GM18858 (cell line): ENCODE measurements at regions not wholly inside any gene's neighbourhood (a gene's known extent, or its start where the extent isn't known, plus 50 kb on each side); places are given as distances from the start of the nearest gene placed in this dataset.

Source experiments
- ATAC-seq: cut with Tn5 transposase; IDR thresholded peaks from one replicate; pipeline ENCODE4 v1.9.1; 2021; ENCODE audit not compliant: unreplicated experiment

- ATAC-seq: peak; percentile 85
Measured at GRCh38 chr2:128623776-128624761, 305.4 kb upstream of the HS6ST1 start.

DNA sequence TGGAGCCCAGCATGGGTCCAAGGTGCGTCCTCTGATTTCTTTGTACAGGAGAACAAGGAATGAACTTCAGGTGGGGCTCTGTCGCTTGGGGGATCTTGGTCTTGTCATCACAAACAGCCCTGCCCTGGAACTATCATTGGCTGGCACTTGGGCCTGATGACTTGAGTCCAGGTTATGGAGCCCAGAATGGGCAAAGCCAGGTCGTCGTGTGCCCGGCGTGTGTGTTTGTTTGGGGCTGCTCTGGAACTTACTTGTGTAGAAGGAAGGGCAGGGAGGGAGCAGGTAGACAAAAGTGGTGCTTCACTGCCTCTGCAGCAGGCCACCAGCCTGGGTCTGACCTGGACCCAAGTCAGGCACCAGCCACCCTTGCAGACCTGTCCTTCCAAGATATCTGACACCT lies 306.3 kb upstream of the HS6ST1 start:
- no peak for ATAC-seq

GRCh38 chr2:128625421-128625820 lies 306.8 kb upstream of the HS6ST1 start:
- ATAC-seq: no peak

DNA sequence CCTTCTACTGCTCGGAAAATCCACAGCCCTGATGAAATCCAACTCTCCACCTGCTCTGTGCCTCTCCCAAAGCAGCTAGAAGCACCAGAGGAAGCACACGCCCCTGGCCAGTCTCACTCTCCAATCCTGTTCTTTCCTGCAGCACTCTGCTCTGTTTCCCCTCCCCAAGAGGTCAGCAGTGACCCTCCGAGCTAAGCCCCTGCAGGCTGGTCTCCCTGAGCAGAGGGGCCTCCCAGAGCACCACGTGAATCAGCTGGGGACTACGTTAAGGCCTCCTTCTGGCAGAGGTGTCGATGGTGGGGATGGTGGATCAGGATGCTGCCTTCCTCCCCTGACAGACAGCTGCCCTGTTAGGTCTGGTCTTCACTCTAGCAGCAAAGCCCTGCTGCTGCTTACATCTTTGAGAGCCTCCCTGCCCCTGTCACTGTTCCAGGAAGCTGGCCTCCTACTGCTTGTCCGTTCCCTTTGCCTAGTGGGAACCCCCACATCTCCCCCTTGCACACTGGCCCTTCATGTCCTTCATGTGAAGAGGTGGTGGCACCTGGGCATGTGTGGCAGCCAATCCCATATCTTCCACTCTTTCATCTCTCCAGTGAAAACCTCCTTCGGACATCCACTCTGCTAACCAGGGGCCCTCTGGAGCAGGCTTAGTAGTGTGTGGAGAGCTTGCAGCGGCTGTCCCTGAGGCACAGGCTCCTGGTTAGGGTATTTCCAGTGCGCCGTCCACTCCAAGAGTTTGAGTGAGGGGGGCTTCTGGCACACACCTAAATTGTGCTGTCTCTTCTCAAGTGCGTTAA lies 307.5 kb upstream of the HS6ST1 start:
- no peak for ATAC-seq

- ATAC-seq: no peak
Measured at GRCh38 chr2:128626760-128627511, 308.3 kb upstream of the HS6ST1 start.

DNA sequence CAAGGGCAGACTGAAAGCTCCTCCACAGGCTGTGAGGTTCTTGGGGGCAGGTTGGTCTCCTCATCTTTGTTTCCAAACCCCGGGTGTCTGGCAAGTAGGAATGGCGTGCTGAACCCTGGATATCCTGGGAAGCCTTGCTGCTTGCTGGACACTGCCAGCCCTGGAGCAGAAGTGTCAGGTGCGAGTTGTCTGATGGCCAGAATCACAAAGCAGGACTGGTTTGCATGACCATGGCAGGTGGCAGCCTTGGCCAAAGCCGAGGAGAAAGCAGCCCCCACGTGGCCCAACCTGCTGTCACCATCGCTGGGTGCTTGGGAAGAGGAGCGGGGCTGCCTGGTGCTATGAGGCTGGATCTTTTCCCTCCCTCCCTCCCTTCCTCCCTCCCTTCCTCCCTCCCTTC lies 309.5 kb upstream of the HS6ST1 start:
- ATAC-seq: no peak

GRCh38 chr2:128628996-128629395 lies 310.3 kb upstream of the HS6ST1 start:
- ATAC-seq: no peak

DNA sequence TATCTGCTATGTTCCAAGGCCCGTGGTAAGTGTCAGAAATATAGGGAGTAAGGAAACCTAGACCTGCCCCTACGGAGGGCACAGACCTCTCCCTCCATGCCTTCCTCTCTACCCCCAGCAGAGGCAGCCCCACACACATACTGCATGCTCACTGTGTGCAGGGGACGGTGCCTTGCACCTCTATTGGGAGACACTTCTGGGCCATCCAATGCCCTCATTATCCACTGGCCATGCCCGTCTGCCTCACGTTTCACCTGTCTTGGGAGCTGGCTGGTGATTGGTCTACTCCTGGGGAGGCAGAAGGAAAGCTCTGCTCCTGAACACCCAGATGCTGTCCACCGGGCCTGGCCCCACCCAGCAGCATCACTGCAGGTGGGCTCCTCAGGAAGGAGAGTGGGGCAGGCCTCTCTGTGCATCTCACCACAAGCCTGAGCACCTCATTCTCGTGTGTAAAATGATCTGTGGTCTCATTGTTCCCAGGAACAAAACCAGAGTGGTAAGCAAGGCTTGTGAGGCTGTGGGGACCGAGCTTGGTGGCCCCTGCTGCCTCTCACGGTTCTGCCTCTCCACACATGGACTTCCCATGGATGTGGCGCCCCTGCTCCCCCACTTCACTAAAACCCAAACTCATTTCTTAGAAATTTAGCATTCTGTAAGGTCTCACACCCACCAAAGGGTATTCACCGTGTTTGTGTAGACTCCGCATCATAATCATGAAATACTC lies 312.5 kb upstream of the HS6ST1 start:
- ATAC-seq: no peak

DNA sequence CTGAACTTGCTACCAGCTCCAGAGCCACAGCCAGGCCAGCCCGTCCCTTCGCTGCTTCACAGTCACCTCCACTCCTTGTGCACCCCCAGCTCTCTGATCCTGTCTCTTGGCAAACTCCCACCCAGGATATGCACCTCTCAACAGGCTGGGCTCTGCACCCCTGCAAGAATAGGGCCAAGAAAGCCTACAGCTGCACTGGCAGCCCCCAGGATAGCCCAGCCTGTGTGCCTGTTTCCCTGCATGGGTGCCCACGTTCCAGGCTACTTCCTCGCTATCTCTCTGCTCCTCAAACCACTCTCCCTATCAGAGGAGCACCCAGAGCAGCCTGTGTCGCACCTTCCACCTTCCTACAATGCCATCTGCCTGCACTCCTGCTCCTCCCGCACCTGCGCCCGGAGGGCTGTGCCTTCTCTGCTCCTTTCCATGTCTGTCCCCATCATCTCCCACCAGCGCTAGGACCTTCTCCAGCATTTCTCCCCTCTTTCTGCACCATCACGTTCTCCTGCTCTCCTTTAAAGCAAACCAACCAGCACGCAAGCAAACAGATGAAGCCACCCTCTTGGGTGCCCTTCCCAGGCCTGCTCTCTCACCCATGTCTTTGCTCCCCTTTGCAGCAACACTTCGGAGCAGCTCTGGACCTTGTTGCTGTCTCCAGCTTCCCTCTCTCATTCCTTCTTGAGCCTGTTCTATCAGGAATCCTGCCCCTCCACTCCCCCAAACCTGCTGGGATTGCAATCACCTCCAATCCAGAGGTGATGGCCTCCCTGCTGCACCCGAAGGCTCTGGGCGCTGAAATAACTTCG lies 313.2 kb upstream of the HS6ST1 start:
- ATAC-seq: no peak

- no peak for ATAC-seq
Measured at GRCh38 chr2:128632501-128632800, 313.8 kb upstream of the HS6ST1 start.

GRCh38 chr2:128633501-128633900 lies 314.8 kb upstream of the HS6ST1 start:
- no peak for ATAC-seq

DNA sequence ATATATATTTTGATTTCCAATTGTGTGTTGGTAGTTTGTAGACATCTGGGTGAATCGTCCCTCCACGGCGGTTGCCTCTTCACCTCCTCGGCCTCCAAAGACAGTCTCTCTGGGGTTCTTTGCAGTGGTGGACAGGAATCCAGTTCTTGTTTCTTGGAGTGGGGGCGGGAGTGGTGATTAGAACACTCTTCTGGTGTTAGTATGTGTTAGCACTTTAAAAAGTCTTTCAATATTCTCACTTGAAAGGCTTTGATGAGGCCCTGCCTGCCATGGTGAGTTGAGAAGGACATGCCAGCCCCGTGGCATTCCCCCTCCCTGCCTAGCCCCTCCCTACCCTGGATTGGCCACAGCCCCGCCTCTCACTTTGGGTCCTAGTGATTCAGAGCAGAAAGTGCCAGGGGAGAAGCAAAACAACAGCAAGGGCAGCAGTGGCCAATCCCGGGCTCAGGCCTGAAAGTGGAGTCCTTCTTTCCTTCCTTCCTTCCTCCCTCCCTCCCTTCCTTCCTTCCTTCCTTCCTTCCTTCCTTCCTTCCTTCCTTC lies 316.8 kb upstream of the HS6ST1 start:
- ATAC-seq: no peak

- ATAC-seq: no peak
Measured at GRCh38 chr2:128636802-128637147, 318.1 kb upstream of the HS6ST1 start.

DNA sequence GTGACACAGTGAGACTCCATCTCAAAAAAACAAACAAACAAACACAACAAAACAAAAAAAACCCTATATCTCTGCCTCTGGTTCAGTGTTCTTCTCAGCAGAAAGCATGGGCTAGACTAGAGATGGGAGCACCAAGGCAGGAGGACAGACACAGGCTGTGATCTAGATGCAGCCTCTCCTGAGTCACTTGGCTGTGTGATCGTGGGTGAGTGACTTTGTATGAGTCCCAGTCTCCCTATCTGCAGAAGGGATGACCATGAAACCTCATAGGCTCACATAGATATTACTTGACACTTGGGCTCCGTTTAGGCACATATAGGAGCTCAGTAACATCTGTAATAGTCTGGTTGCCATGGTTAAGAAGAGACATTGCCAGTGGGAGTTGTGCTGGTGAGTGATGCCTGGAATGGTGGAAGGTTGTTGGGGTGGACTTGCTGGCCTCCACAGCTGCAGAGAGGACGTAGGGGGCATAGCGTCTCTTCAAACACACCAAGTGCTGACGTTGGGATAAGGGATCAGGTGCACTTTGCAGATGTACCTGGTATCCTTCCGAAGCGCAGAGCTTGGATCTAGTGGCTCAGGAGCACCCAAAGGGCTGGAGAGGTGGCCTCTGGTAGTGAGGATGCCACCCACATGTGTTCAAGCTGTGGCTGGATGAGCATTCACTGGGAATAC lies 318.9 kb upstream of the HS6ST1 start:
- ATAC-seq: no peak

DNA sequence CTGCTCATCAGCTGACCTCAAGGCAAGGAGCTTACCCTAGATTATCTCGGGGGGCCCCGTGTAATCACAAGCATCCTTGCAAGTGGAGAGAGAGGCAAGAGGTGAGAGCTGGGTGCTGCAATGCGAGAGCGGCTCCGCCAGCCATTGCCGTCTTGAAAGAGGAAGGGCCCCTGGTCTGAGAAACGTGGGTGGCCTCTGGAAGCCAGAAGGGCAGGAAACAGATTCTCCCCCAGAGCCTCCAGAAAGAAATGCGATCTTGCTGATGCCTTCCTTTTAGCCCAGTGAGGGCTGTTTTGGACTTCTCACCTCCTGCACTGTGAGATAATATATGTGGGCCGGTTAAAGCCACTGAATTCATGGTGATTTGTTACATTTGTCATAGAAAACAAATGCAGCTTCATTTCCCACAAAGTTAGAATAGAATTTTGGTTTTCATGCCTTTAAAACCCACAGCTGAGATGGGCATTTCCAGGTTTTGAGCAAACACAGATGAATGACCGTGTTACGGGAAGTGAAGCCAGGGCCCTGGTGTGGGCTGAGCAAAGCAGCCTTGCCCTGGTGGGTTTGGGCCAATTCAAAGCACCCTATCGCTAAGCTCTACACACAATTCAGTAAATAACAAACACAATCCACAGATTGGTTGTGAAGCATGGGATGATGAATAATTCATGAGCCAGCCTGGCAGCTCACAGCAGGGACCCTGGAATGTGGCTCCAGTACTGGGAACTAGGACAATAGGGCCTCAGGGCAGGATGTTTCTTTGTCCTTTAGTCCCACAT lies 319.9 kb upstream of the HS6ST1 start:
- no peak for ATAC-seq

- no peak for ATAC-seq
Measured at GRCh38 chr2:128639120-128639477, 320.4 kb upstream of the HS6ST1 start.

GRCh38 chr2:128639693-128640092 lies 321.0 kb upstream of the HS6ST1 start:
- no peak for ATAC-seq

GRCh38 chr2:128640166-128640844 lies 321.6 kb upstream of the HS6ST1 start:
- ATAC-seq: no peak
